Endothelial cell of umbilical vein (primary cell): ENCODE measurements at regions not wholly inside any gene's neighbourhood (a gene's known extent, or its start where the extent isn't known, plus 50 kb on each side); places are given as distances from the start of the nearest gene placed in this dataset.

Source experiments
- BruUV-seq: library from RNA; stranded (reverse); fragments of 400-500 nt; replicated peaks from 2 replicates; lab custom pipeline; 2021; lab: Mats Ljungman, UMichigan
- CTCF ChIA-PET: fragments of 300-600, 350-600 bp; sonication (Branson Sonifier 250); formaldehyde crosslinking; loops from one replicate; lab custom pipeline; 2021; ENCODE audit warnings: antibody characterized with exemption, inconsistent platforms; lab: Charles Lee
- POLR2A ChIA-PET: fragments of 300-600, 350-600 bp; sonication (Branson Sonifier 250); formaldehyde crosslinking; loops from one replicate; lab custom pipeline; 2021; ENCODE audit warnings: antibody characterized with exemption, inconsistent platforms; lab: Charles Lee
- DNase-seq: peaks from one replicate; pipeline ENCODE4 v3.0.0-alpha.2; 2011; ENCODE audit warnings: low read depth, low spot score
- FAIRE-seq: peaks from 2 replicates; lab custom pipeline; 2011; peaks lifted over from hg19 to GRCh38; lab: Jason Lieb, UNC
- H2AFZ ChIP-seq: 2 replicates; pipeline ENCODE4 v1.6.0; 2012; ENCODE audit warnings: low read depth, low read length, control low read depth, inconsistent platforms
- H3K27ac ChIP-seq: 2 replicates; pipeline ENCODE4 v1.5.1; 2011; ENCODE audit warnings: low read depth, mild to moderate bottlenecking, control low read depth, low read length, moderate library complexity; ENCODE audit not compliant: insufficient read depth
- H3K27me3 ChIP-seq, 2 experiments: 2 replicates each; pipeline versions ENCODE4 v1.6.0 to v1.6.1; 2011; ENCODE audit warnings: low read length in 2 of 2, mixed read lengths in 1 of 2; ENCODE audit not compliant: control insufficient read depth in 2 of 2, insufficient read depth in 2 of 2
- H3K36me3 ChIP-seq, 2 experiments: 2 replicates in 1 of 2; 3 replicates in 1 of 2; pipeline ENCODE4 v1.5.1; 2011; ENCODE audit warnings: low read length in 2 of 2, mild to moderate bottlenecking in 1 of 2, moderate library complexity in 1 of 2; ENCODE audit not compliant: control insufficient read depth in 2 of 2, insufficient read depth in 2 of 2; ENCODE audit errors: extremely low read depth in 1 of 2
- H3K4me1 ChIP-seq: 3 replicates; pipeline ENCODE4 v1.5.1; 2011; ENCODE audit warnings: mild to moderate bottlenecking, low read length; ENCODE audit not compliant: control insufficient read depth, insufficient read depth; ENCODE audit errors: extremely low read depth
- H3K4me2 ChIP-seq: 2 replicates; pipeline ENCODE4 v1.6.1; 2011; ENCODE audit warnings: low read length, control low read depth, mixed read lengths; ENCODE audit not compliant: insufficient read depth
- H3K4me3 ChIP-seq, 3 experiments: fragments of 200-600 bp in 1 of 3; sonication (generic), shearing (Covaris generic) in 1 of 3; replicated peaks in 1 of 3; 2 replicates each; pipeline ENCODE4 v1.5.1; 2011 to 2016; ENCODE audit warnings: control low read depth in 3 of 3, low read length in 3 of 3, mild to moderate bottlenecking in 2 of 3, inconsistent platforms in 1 of 3, low read depth in 1 of 3, moderate library complexity in 1 of 3; ENCODE audit not compliant: insufficient read depth in 1 of 3
- H3K79me2 ChIP-seq: 2 replicates; pipeline ENCODE4 v1.6.0; 2012; ENCODE audit warnings: low read length, inconsistent platforms; ENCODE audit not compliant: control insufficient read depth, insufficient read depth
- H3K9ac ChIP-seq: replicated peaks from 2 replicates; pipeline ENCODE3; 2011; ENCODE audit warnings: low read length, control low read depth; ENCODE audit not compliant: insufficient read depth; ENCODE audit errors: extremely low read depth
- H3K9me1 ChIP-seq: replicated peaks from 3 replicates; pipeline ENCODE4 v1.6.0; 2011; ENCODE audit warnings: mild to moderate bottlenecking, low read length; ENCODE audit not compliant: control insufficient read depth, insufficient read depth; ENCODE audit errors: extremely low read depth
- H3K9me3 ChIP-seq: replicated peaks from 2 replicates; pipeline ENCODE4 v1.5.1; 2012; ENCODE audit warnings: low read length, inconsistent platforms; ENCODE audit not compliant: control insufficient read depth, insufficient read depth
- H4K20me1 ChIP-seq: replicated peaks from 2 replicates; pipeline ENCODE3; 2011; ENCODE audit warnings: mild to moderate bottlenecking, low read length; ENCODE audit not compliant: control insufficient read depth, insufficient read depth; ENCODE audit errors: extremely low read depth
- CTCF ChIP-seq, 2 donors: IDR thresholded peaks; 1 replicate in 1 of 2; 2 replicates in 1 of 2; pipeline ENCODE4 v1.5.1; 2011; ENCODE audit warnings: low read length in 2 of 2, mild to moderate bottlenecking in 2 of 2, moderate library complexity in 2 of 2, control low read depth in 1 of 2, inconsistent platforms in 1 of 2, low read depth in 1 of 2; ENCODE audit not compliant: insufficient read depth in 1 of 2; ENCODE audit errors: extremely low read depth in 1 of 2
- EZH2 ChIP-seq: IDR thresholded peaks from 2 replicates; pipeline ENCODE4 v1.6.1; 2012; ENCODE audit warnings: borderline replicate concordance, low read depth, mild to moderate bottlenecking, moderate library complexity, low read length, inconsistent platforms; ENCODE audit not compliant: severe bottlenecking
- FOS ChIP-seq: IDR thresholded peaks from 2 replicates; pipeline ENCODE4 v1.6.1; 2011; ENCODE audit warnings: mild to moderate bottlenecking, low read length, moderate library complexity, borderline replicate concordance; ENCODE audit not compliant: insufficient read depth
- GATA2 ChIP-seq: IDR thresholded peaks from 2 replicates; pipeline ENCODE4 v1.7.0; 2011; ENCODE audit warnings: low read depth, mild to moderate bottlenecking, moderate library complexity, mixed read lengths, low read length; ENCODE audit not compliant: insufficient read length, insufficient read depth
- JUN ChIP-seq: IDR thresholded peaks from 2 replicates; pipeline ENCODE4 v1.6.1; 2011; ENCODE audit warnings: borderline replicate concordance, low read depth; ENCODE audit not compliant: insufficient read length, insufficient read depth
- MYC ChIP-seq: IDR thresholded peaks from one replicate; pipeline ENCODE4 v1.6.1; 2011; ENCODE audit warnings: mild to moderate bottlenecking, low read depth, low read length
- POLR2A ChIP-seq: IDR thresholded peaks from 2 replicates; pipeline ENCODE4 v1.6.1; 2012; ENCODE audit warnings: low read depth, mild to moderate bottlenecking, control low read depth, low read length
- POLR2AphosphoS5 ChIP-seq: IDR thresholded peaks from 2 replicates; pipeline ENCODE4 v1.6.1; 2012; ENCODE audit warnings: low read depth, mild to moderate bottlenecking, control low read depth, low read length, moderate library complexity; ENCODE audit not compliant: insufficient read depth
- dilution Hi-C: fragments of 300-500 bp; cut with MboI; formaldehyde crosslinking; loops from one replicate; pipeline ENCODE4 v1.15.0; 2019; ENCODE audit warnings: low sequenced_read_pairs; ENCODE audit not compliant: extremely low pct_ligation_motif_present
- intact Hi-C: fragments of 100-400 bp; cut with micrococcal nuclease; formaldehyde crosslinking; loops from one replicate; pipeline ENCODE4 v1.10.0; 2022
- TF ChIP-seq, protein P1 (sequence below): IDR thresholded peaks from 2 replicates; pipeline ENCODE4 v1.6.1; 2011; ENCODE audit not compliant: insufficient read depth, insufficient read length

- no peaks in the 10 kb centered on the region for H3K36me3 ChIP-seq
- no peak overlapping the region for H3K9ac ChIP-seq
- no peak overlapping the region for H3K4me2 ChIP-seq
- ChIA-PET POLR2A (no interaction called here), CTCF (no interaction called here)
- H3K9me3 ChIP-seq = peaks cover 4% of the 10 kb centered on the region
- dilution Hi-C loops (no loop called here), intact Hi-C loops (no loop called here)
- DNase-seq (no peak), FAIRE-seq (no peak)
- no peaks in the 10 kb centered on the region for H3K27me3 ChIP-seq
- no peaks in the 10 kb centered on the region for H3K4me1 ChIP-seq
- H3K4me3 ChIP-seq = no peak overlapping the region
- BruUV-seq = no TSS peak
- H3K9me1 ChIP-seq = no peaks in the 10 kb centered on the region
- H3K27ac ChIP-seq = no peak overlapping the region
- H4K20me1 ChIP-seq = no peaks in the 10 kb centered on the region
- TF ChIP-seq EZH2 = no peak
- no peak for TF ChIP-seq GATA2
- TF ChIP-seq POLR2A = no peak
- no peak for TF ChIP-seq FOS
- TF ChIP-seq, protein P1, sequence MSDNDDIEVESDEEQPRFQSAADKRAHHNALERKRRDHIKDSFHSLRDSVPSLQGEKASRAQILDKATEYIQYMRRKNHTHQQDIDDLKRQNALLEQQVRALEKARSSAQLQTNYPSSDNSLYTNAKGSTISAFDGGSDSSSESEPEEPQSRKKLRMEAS = no peak
- no peak for TF ChIP-seq MYC
- TF ChIP-seq JUN = no peak
- no peak for TF ChIP-seq POLR2AphosphoS5
- no peak for TF ChIP-seq CTCF (IDR thresholded peaks at IDR 0.05; ENCODE audit: extremely low read depth in 1 of 2, insufficient read depth in 1 of 2, low read depth in 1 of 2, low read length in 2 of 2)
- H2AFZ ChIP-seq = no peak overlapping the region
- H3K79me2 ChIP-seq = no peaks in the 10 kb centered on the region
Measured at GRCh38 chr1:217214551-217214950, 416.3 kb downstream of the GPATCH2 start.
